ENCODE measurements at regions not wholly inside any gene's neighbourhood (a gene's known extent, or its start where the extent isn't known, plus 50 kb on each side); places are given as distances from the start of the nearest gene placed in this dataset.

GRCh38 chr6:4545893-4546292 is 230.3 kb upstream of the CDYL start:
- TF ChIP-seq TAF1 (IDR thresholded peaks at IDR 0.05; ENCODE audit: borderline replicate concordance, insufficient read depth, low read length), result no peak
- no peak for TF ChIP-seq POLR2AphosphoS5 (IDR thresholded peaks at IDR 0.05; ENCODE audit: low read depth, low read length)

Measured in PFSK-1 (cell line).